Fibroblast of upper back skin (primary cell): ENCODE measurements at regions not wholly inside any gene's neighbourhood (a gene's known extent, or its start where the extent isn't known, plus 50 kb on each side); places are given as distances from the start of the nearest gene placed in this dataset.
"Not testable (repeated sequence)": the region's sequence is repeated elsewhere in the genome, so short reads cannot be mapped to it uniquely, and the experiment has no call there.

Experiments
- DNase-seq: peaks from one replicate; pipeline ENCODE4 v3.0.0-alpha.2; 2013

DNA sequence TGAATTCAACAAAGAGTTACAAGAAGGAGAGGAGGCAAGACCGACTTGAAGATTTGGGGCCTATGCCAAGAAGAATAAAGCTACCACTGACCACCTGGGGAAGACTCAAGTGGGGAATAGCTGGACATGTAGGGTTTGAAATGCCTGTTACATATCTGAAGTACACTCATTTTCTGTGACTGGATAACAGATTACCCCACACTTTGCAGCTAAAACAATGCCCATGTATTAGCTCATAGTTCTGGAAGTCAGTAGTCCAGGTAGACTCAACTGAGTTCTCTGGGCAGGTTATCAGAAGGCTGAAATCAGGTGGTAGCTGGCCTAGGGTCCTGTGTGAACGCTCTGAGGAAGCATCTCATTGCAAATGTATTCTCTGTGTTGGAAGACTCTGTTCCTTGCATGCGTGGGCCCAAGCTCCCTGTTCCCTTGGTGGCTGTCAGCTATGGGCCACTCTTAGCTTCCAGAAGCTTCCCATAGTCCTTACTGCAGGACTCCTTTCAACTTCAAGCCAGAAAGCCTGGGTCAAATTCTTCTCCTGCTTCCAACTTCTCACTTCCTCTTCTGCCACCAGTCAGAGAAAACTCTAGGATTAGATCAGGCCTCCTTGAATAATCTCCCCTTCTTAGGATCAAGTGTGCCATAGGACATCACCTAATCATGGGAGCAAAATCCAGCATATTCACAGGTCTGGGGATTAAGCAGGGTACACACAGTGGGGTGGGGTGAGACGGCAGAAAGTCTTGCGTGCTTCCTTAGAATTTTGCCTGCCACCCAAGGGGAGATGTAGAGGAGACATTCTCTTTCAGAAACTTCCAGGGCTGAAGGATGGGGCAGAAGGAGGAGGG is 187.8 kb downstream of the SHQ1 start:
- no peak for DNase-seq

DNA sequence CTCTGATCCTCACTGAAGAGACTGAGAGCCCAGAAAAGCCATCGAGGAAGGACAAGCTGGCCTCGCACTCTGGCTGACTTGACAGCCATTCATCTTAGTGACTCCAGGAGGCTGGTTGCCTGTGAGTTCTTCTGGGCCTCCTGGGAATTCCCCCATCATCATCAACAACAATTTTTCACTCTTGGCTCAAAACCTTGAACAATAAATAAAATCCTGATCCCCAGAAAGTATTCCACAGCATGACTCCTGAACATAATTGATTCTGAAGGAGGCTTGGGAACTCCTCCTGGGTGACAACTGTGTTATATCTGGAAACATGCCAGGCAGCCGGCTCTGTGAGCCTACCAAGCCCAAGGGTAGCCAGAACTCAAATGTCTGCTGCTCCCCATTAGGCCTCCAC is 188.6 kb downstream of the SHQ1 start:
- DNase-seq: no peak

DNA sequence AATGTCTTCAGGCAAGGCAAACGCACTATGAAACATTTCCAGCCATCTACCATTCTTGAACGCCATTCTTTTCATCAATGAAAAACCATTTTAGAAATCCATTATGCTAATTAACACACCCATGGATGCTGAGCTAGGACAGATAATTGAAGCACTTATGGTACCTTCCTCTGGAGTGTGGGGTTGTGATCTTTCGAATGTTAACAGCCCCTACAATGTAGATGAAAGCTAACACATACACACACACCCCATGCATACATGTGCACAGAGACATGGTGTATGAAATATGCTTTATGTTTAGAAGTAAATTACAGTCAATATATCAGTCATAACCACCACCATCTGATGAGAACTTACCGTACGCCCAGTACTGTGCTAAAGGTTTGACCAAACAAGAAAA is 189.1 kb downstream of the SHQ1 start:
- DNase-seq: no peak

DNA sequence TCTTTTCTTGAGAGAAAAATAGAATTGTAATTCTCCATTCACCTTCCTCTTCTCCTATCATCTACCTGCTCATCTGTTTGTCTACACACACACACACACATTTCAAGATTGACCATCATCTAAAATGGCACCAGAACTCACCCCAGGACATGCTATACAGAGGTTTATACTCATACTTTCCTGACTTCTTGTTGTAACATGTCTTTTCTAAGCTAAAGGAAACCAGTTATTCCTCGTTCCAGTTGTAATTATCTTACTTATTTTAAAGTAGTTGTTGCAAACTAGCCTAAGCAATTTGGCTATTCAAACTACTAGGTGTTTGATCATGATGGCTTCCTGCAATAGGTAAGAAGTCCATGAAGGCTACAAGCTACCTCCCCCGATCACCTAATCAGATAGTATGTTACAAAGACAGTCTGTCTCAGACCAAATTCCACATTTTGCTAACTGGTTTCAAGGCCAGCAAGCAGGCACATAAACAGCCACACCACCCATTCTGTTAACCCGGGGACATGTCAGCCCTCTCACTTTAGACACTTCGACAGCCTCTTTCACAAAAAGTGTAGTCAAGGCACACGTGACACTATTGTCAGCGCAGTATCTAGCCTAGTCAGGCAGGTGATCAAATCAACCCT is 189.7 kb downstream of the SHQ1 start:
- no peak for DNase-seq

DNA sequence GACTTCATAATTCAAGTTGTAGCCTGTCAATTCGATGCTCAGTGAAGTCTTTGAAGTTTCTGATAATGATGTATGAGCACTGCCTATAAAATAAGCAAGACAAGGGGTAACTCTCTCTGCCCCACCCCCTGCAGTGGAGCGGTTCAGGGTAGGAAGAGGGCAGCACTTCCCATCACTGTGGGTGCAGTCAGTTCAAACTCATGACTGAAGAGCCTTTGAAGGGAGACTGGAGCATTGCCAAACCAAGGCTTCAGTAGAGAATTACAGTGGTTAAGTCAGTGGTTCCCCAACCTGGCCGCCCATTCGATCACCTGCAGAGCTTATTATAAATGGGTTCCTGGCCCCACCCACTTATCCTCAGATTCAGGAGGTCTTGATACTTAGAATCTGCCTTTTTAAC is 190.6 kb downstream of the SHQ1 start:
- no peak for DNase-seq

DNA sequence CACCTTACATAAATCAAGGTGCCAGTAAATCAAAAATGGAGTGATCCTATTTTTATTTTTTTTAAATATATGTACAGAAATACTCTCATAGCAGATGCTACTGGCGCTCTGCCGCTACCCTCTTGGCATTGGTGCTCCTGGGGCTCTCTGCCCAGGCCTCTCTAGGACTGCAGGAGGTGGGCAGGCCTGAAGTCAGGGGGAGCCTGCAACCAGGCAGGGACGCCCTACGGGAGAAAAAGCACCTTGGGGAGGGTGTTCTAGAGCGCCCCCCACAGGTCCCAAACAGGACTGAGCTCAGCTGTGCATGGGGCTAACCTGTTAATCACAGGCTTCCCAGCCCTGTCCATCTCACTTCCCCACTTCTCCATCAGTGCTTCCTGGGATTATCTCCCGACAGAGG is 192.5 kb downstream of the SHQ1 start:
- no peak for DNase-seq

DNA sequence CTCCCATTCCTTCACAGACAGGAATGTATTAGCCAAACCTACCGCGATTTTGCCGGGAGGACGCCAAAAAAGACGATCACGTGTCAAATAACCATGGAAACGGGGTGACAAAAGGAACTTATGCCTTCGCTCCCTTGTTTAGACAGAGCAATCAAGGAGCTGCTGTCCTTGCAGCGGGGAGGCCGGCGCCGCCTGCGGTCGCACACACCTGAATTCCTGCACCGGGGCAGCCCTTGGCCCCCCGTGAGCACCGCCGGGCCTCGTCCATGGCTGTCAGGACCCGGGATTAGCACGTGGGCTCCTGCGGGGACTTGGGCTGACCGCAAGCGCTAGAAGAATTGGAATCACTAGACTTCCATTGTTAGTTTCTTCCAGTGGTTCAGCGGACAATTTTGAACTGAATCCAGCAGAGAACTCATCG is 193.1 kb downstream of the SHQ1 start:
- DNase-seq: peak; percentile 35

DNA sequence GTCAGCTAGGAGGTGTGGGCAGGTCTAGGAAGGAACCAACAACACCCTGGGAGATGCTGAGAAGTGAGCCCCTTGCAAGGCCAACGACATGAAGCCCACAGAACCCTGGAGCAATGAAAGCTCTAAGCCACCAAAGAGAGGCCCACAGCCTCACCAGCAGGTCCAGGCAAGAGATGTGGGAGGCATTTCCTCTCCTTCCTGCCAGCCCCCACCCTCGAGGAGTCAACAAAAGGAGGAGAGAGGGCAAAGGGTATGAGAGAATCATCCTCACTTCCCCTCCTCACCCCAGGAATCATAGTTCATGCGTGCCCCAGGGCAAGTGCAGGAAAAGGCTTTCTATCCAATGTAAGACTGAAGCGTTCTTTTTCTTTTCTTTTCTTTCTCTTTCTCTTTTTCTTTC is 195.8 kb downstream of the SHQ1 start:
- DNase-seq: no peak

DNA sequence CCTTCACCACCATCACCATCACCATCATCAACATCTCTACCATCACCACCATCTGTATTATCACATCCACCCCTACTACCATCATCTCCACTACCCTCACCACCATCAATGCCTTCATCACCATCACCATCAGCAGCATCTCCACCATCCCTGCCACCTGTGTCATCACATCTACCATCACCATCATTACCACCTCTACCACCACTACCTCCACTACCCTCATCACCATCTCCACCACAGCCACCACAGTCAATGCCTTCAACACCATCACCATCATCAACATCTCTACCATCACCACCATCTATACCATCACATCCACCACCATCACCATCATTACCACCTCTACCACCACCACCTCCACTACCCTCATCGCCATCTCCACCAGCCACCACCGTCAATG is 196.7 kb downstream of the SHQ1 start:
- DNase-seq: no peak

DNA sequence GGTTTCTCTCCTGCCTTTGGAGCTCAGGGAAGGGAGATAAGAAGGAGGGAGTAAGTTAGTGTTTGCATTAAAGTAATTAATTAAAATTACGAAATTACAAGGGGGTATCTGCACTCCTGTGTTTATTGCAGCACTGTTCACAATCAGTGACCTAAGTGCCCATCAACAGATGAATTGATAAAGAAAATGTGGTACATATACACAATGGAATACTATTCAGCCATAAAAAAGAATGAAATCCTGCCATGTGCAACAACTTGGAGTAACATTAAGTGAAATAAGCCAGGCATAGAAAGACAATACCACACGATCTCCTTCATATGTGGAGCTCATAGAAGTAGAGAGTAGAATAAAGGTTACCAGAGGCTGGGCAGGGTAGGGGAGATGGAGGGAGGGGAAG is 202.0 kb downstream of the SHQ1 start:
- no peak for DNase-seq

DNA sequence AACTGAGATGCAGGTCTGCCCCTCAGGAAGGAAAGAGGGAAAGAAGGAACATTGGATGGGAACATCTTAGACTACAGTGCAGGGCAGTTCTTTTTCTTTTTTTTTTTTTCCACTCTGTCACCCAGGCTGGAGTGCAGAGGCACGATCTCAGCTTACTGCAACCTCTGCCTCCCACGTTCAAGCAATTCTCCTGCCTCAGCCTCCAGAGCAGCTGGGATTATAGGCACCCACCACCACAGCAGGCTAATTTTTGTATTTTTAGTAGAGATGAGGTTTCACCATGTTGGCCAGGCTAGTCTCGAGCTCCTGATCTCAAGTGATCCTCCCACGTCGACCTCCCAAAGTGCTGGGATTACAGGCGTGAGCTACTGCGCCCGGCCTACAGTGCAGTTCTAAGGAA is 204.6 kb downstream of the SHQ1 start:
- DNase-seq: not testable (repeated sequence)

DNA sequence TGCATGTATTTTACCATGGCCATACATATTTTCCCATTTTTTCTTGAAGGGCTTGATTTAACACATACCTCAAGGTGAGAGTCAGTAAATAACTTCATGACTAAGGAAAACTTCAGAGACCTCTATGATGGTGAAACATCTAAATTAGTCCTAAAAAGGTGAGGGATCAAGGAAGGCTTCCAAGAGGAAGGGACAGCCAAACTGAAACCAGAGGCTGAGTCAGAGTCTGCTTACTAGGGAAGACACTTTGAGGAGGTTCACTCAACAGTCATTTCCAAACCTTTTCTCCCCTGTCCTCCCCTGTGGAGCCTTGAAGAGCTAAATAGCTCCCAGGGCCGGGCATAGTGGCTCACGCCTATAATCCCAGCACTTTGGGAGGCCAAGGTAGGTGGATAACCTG is 206.6 kb downstream of the SHQ1 start:
- no peak for DNase-seq

DNA sequence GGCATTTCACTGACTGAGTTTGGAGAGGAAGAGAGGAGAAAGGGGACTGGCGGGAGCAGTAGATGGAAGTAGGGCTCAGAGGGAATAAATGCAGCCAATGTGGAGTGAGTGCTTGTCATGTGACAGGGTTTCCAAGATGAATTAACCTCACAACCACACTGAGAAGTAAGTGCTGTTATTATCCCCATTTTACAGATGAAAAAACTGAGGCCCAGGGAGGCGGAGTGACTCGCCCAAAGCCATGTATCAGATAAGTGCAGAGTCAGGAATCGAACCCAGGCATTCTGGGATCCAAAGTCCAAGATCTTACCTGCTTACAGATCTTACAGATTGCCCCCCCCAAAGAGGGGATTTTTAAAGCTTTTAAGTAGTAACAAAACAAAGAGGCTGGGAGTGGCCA is 207.2 kb downstream of the SHQ1 start:
- no peak for DNase-seq

DNA sequence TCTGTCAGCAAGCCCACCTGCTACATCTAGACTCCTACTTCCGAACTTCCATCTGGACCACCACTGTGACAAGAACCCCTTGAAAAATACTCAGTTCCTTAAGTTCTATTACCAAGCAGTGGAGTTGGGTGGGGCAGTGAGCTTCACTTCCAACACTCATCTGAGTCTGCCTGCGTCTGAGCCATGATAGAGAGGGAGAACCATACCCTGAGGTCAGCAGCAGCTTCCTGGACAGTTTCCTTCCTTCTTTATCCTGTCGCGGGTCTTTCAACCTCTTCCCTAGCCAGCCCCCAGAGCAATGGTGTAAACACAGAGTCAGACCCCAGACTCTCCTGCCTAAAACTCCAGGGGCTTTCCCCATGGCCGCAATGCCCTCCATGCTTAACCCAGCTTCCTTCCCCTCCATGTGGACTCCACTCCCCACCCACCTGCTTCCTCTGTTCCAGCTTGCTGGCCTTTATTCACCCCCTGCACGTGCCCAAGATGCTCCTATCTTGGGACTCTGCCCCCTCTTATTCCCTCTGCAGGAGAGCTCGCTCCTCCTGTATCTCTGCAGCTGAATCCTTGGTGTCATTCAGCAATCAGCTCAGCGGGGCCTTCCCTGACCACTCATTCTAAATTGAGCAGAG is 211.2 kb downstream of the SHQ1 start:
- DNase-seq: no peak

DNA sequence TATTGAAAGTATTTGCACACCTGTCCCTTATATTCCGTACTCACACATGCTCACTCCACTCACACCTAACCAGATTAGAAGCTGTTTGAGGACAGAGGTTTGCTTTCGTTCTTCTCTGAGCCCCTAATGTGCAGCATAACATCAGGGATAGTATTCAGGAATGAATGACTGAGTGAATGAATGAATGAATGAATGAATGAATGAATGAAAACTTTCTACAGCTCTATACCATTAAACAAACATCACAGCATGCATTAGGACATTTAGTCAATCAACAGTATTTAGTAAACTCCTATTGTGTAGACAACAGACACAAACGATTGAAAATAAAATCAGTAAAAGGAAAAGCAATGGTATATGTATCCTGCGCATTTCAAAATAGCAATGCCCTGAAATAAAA is 212.7 kb downstream of the SHQ1 start:
- DNase-seq: no peak

DNA sequence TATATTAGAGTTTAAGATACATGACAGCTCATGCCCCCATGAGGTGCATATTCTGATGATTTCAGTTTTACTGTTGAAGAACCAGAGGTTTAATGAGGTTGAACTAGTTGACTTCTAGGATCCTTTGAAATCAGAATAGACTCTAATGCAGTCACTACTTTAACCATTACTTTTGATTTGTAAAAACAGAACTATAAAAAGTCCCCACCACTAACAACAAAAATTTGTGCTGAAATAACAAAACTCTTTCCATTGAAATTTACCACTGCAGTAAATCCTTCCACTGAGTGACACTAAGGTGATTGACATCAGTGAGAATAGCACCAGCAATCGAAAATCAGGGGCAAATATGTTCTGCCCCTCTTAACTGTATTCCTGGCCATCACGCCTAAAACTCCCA is 214.1 kb downstream of the SHQ1 start:
- DNase-seq: no peak

DNA sequence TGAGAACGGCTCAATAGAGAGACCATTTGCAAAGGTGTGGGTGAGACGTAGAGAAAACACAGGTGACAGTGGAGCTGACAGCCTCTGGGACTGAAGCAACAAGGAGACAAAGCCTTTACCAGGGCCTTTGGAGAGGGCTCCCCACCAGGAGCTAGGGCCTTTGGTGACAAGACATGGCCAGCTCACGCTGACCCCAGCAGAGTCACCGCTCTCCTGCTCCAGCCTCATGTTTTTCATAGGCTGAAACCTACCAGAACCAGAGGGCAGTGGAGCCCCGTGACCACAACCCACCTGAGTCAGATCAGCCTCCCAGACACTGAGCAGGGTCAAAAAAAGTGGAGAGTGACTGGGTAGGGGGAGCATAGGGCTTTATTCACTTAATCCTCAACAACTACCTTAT is 214.7 kb downstream of the SHQ1 start:
- DNase-seq: no peak

DNA sequence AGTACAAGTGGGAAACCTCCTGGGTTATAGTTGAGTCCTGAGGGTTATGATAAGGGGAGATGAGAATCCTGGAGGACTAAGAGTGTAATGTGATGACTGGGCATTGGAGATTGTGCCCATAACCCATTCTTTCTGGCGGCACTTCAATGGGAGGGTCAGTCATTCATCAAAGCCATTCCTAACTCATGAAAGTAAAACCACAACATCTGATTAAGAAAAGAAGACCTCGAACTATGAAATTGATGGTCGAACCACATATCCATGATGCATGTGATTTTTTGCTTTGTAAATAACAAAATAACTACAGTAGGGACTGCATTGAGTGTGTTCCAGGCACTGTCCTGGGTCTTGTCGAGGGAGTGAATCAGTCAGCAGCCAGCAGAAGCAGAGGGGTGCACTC is 215.1 kb downstream of the SHQ1 start:
- DNase-seq: peak; percentile 28

DNA sequence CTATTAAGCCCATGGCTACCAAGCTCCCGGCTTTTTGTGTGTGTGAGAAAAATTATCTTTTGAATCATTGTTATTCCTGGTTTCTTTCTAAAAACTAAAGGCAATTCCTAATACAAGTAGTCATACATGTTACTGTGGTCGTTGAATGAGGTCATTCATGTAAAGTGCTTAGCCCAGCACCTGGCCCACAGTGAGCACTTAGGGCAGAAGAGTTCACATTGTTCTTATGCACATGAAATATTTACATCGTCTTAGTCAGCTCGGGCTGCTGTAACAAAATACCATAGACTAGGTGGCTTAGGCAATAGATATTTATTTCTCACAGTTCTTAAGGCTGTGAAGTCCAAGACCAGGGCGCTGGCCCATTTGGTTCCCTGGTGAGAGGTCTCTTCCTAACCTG is 216.1 kb downstream of the SHQ1 start:
- no peak for DNase-seq

DNA sequence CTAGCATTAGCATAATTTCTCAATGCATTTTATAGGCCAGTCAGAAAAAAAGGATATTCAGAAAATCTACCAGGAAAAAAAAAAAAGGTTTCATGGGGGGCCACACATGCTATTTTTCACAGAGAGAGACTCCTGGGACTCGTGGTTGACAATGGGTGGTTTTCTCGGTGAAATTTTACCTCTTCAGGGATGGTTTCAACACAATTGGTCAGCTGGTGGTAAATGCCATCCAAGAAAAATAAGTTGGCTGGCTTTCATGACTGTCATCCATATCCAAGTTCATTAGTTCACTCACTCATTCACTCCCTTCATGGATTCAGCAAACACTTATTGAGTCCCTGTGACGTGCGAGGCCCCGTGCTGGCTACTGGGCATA is 217.3 kb downstream of the SHQ1 start:
- no peak for DNase-seq

DNA sequence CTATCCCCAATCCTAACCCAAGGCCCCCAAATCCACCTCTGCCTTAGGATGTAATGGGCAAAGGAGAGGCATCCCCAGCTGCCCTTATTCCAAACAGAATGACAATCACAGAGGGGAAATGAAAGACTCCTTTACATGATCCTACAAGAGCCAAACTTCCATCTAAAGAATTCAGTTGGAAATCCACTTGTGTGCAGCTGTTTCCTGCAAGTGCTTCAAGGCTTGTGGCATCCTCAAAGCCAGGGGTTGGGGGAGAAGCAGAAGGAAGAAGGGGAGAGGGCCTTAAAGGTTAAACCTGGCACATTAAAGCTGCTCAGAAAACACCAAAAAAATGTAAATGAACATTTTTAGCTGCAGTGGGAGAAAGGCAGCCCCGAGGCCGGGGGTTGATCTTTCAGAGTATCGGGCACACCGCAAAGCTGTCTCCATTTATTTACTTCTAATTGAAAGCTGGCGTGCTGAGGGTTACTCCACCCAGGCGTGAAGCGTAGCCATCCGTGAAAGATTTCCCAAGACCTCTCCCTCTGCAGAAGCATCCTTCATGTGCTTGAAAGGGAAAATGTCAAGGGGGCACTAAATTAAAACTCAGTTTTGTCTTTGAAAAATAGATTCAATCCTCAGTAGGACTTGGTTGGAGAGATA is 217.8 kb downstream of the SHQ1 start:
- no peak for DNase-seq

DNA sequence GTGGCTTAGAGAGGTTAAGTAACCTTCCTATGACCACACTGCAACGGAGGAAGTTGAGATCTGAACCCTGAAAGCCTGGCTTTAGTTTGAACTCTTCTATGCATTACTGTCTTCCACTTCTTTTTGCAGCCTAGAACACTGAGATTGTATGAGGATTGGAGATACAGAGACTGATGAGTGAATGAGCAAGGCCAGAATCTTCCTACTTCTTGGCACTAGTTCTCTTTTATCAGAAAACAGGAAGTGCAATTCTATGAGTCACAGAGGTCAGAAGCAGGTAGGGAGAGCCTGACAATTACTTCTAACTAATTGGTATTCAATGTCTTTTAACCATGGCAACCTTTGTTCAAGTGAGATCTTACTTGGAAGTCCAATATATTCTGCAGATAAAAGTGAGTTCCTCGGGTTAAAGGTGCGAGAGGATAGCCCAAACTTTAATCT is 219.0 kb downstream of the SHQ1 start:
- DNase-seq: no peak

DNA sequence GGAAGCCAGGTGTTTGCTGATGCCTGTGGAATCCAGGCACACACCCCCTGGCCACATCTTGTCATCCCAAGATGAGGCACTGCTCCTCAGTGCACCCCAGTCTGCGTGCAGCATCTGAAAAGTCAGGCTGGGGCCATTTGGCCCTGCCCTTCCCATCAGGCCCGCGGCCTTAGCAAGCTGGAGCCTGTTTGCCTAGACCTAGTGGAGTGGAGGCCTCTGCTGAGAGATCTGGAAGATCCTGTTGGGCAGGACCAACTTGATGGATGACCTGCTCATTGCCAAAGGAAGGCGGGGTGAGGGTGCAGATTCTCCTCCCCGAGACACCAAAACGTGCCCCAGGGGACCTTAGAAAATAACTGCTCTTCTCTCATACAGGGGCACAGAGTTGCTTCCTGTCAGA is 220.2 kb downstream of the SHQ1 start:
- no peak for DNase-seq

DNA sequence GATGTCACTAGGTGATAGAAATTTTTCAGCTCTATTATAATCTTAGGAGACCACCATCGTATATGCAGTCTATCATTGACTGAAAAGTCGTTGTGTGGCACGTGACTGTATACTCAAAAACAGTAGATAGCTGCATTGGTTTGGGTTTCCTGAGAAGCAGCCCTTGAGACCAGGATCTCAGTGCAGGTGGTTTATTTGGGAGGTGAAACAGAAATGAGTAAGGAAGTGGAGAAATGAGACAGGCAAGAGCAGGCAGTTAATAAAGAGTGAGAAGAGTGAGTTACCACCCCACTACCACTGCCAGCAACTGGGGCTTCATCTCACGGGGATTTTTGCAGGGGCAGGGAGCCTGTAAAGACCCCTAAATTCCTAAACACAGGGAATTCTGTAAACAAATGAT is 221.0 kb downstream of the SHQ1 start:
- no peak for DNase-seq
